ENCODE measurements at regions not wholly inside any gene's neighbourhood (a gene's known extent, or its start where the extent isn't known, plus 50 kb on each side); places are given as distances from the start of the nearest gene placed in this dataset.
"Not testable (repeated sequence)": the region's sequence is repeated elsewhere in the genome, so short reads cannot be mapped to it uniquely, and the experiment has no call there.

DNA sequence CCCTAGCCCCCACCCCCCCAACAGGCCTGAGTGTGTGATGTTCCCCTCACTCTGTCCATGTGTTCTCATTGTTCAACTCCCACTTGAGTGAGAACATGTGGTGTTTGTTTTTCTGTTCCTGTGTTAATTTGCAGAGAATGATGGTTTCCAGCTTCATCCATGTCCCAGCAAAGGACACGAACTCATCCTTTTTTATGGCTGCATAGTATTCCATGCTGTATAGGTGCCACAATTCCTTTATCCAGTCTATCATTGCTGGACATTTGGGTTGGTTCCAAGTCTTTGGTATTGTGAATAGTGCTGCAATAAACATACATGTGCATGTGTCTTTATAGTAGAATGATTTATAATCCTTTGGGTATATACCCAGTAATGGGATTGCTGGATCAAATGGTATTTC is 175.1 kb upstream of the FST start:
- TF ChIP-seq, protein P1, sequence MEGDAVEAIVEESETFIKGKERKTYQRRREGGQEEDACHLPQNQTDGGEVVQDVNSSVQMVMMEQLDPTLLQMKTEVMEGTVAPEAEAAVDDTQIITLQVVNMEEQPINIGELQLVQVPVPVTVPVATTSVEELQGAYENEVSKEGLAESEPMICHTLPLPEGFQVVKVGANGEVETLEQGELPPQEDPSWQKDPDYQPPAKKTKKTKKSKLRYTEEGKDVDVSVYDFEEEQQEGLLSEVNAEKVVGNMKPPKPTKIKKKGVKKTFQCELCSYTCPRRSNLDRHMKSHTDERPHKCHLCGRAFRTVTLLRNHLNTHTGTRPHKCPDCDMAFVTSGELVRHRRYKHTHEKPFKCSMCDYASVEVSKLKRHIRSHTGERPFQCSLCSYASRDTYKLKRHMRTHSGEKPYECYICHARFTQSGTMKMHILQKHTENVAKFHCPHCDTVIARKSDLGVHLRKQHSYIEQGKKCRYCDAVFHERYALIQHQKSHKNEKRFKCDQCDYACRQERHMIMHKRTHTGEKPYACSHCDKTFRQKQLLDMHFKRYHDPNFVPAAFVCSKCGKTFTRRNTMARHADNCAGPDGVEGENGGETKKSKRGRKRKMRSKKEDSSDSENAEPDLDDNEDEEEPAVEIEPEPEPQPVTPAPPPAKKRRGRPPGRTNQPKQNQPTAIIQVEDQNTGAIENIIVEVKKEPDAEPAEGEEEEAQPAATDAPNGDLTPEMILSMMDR (conservative IDR thresholded peaks at IDR 0.05; ENCODE audit: low read length) = not testable (repeated sequence)
- TF ChIP-seq EZH2phosphoT487 (IDR thresholded peaks at IDR 0.05; ENCODE audit: borderline replicate concordance, low read depth, low read length) = not testable (repeated sequence)

Data from OCI-LY7 (cell line).